ENCODE measurements at regions not wholly inside any gene's neighbourhood (a gene's known extent, or its start where the extent isn't known, plus 50 kb on each side); places are given as distances from the start of the nearest gene placed in this dataset.
"Not testable (repeated sequence)": the region's sequence is repeated elsewhere in the genome, so short reads cannot be mapped to it uniquely, and the experiment has no call there.

GRCh38 chr1:74935446-74935845, 198.7 kb upstream of the LHX8 start:
- Histone ChIP-seq H3K9ac (no peak overlapping the region), H3K9me3 (no peaks in the 10 kb centered on the region), H4K20me1 (no peaks in the 10 kb centered on the region), H3K4me1 (no peaks in the 10 kb centered on the region), H3K27me3 (no peaks in the 10 kb centered on the region), H3K27ac (no peak overlapping the region), H3K36me3 (no peaks in the 10 kb centered on the region), H3K4me2 (no peak overlapping the region), H3K4me3 (no peak overlapping the region)
- TF ChIP-seq Cebpa-rat (IDR thresholded peaks at IDR 0.05) = no peak

- Histone ChIP-seq H3K4me2 (no peak overlapping the region), H3K4me1 (no peaks in the 10 kb centered on the region), H4K20me1 (no peaks in the 10 kb centered on the region), H3K4me3 (no peak overlapping the region), H3K9ac (no peak overlapping the region), H3K27me3 (no peaks in the 10 kb centered on the region), H3K9me3 (no peaks in the 10 kb centered on the region), H3K27ac (no peak overlapping the region), H3K36me3 (no peaks in the 10 kb centered on the region)
- TF ChIP-seq Cebpa-rat (IDR thresholded peaks at IDR 0.05) = no peak
Observed at GRCh38 chr1:74937176-74937575, 197.0 kb upstream of the LHX8 start.

DNA sequence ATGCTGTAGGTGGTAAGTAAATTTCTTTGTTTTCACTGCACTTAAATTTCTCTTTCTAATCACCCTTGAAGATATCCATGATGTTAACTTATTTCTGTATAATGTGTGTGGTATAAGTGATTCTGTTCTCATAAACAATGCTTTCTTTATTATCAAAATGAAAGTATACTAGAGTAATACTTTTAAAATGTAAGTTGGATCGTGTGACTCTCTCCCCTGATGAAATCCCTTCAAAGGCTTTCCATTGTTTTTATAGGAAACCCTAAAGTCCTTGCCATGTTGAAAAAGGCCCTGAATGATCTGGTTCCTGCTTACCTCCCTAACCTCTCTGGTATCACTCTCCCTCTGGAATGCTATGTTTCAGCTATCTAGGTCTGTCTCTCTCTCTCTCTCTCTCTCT, 191.1 kb upstream of the LHX8 start:
- no peak overlapping the region for H3K9ac ChIP-seq
- TF ChIP-seq Cebpa-rat (IDR thresholded peaks at IDR 0.05) = no peak
- no peak overlapping the region for H3K4me3 ChIP-seq
- H3K36me3 ChIP-seq = no peaks in the 10 kb centered on the region
- no peak overlapping the region for H3K27ac ChIP-seq
- H3K9me3 ChIP-seq = no peaks in the 10 kb centered on the region
- no peaks in the 10 kb centered on the region for H3K27me3 ChIP-seq
- no peaks in the 10 kb centered on the region for H3K4me1 ChIP-seq
- H4K20me1 ChIP-seq = no peaks in the 10 kb centered on the region
- no peak overlapping the region for H3K4me2 ChIP-seq

- Histone ChIP-seq H3K27me3 (no peaks in the 10 kb centered on the region), H3K4me3 (no peak overlapping the region)
- TF ChIP-seq Cebpa-rat (IDR thresholded peaks at IDR 0.05) = no peak
Observed at GRCh38 chr1:74946388-74946787, 187.8 kb upstream of the LHX8 start.

GRCh38 chr1:74949348-74949747, 184.8 kb upstream of the LHX8 start:
- H3K4me3 ChIP-seq, H3K4me1 ChIP-seq, H3K27ac ChIP-seq, H4K20me1 ChIP-seq, H3K9ac ChIP-seq, H3K36me3 ChIP-seq, H3K4me2 ChIP-seq, H3K27me3 ChIP-seq, H3K9me3 ChIP-seq: not testable (repeated sequence)

More at GRCh38 chr1:74946388-74946787, 187.8 kb upstream of the LHX8 start:
- Histone ChIP-seq H3K36me3 (no peaks in the 10 kb centered on the region), H3K4me1 (no peaks in the 10 kb centered on the region), H3K9me3 (no peaks in the 10 kb centered on the region), H3K27ac (no peak overlapping the region), H4K20me1 (no peaks in the 10 kb centered on the region), H3K9ac (no peak overlapping the region), H3K4me2 (no peak overlapping the region)

DNA sequence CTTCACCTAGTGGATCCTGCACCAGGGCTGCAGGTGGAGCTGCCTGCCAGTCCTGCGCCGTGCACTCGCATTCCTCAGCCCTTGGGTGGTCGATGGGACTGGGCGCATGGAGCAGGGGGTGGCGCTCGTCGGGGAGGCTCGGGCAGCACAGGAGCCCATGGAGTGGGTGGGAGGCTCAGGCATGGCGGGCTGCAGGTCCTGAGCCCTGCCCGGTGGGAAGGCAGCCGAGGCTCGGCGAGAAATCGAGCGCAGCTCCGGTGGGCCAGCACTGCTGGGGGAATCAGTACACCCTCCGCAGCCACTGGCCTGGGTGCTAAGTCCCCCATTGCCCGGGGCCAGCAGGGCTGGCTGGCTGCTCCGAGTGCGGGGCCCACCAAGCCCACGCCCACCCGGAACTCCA, 182.2 kb upstream of the LHX8 start:
- H3K4me2 ChIP-seq, H3K9me3 ChIP-seq, H3K4me1 ChIP-seq, H3K9ac ChIP-seq, H4K20me1 ChIP-seq, H3K27ac ChIP-seq, H3K36me3 ChIP-seq, H3K27me3 ChIP-seq, H3K4me3 ChIP-seq: not testable (repeated sequence)

DNA sequence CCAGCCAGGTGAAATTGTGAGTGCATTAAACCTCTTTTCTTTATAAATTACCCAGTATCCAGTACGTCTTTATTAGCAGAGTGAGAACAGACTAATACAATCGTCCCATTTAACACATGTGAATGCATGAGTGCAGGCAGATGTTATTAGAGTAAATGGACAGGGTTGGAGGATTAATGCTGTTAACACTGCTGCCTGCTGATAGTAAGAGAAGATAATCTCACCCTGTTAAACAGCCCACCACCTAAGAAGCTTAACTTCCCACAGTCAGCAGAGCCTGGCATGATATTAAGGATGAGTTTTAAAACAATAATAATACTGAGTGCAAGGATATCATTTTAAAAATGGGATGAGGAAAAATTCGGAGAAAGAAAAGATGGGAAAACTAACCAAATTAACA, 181.4 kb upstream of the LHX8 start:
- Histone ChIP-seq H3K9ac (no peak overlapping the region), H3K4me1 (no peaks in the 10 kb centered on the region), H3K27ac (no peak overlapping the region), H4K20me1 (no peaks in the 10 kb centered on the region), H3K9me3 (no peaks in the 10 kb centered on the region), H3K4me3 (no peak overlapping the region), H3K4me2 (no peak overlapping the region), H3K27me3 (no peaks in the 10 kb centered on the region), H3K36me3 (no peaks in the 10 kb centered on the region)
- no peak for TF ChIP-seq Cebpa-rat (IDR thresholded peaks at IDR 0.05)

DNA sequence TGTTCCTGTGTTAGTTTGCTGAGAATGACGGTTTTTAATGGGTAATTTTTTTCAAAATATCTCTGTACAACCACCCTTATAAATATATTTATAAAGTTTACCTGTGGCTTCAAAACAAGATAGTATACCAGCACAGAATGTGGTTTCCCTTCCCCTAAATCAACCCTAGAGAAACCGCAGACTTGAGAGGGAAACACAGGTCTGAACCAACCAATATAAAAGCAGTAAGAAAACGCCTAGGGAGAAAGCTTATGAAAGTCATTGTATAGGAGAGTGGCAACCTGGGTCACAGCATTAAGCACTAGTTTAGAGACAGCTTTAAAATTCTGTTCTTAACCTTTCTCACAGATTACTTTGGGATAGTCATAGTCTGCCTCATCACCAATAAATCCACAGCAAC, 180.6 kb upstream of the LHX8 start:
- Histone ChIP-seq H3K4me3 (no peak overlapping the region), H3K27me3 (no peaks in the 10 kb centered on the region), H3K9ac (no peak overlapping the region), H4K20me1 (no peaks in the 10 kb centered on the region), H3K4me2 (no peak overlapping the region), H3K4me1 (no peaks in the 10 kb centered on the region), H3K27ac (no peak overlapping the region), H3K36me3 (no peaks in the 10 kb centered on the region), H3K9me3 (no peaks in the 10 kb centered on the region)
- TF ChIP-seq Cebpa-rat (IDR thresholded peaks at IDR 0.05) = no peak

- Histone ChIP-seq H3K27me3 (no peaks in the 10 kb centered on the region), H3K9ac (no peak overlapping the region), H3K36me3 (no peaks in the 10 kb centered on the region), H3K4me1 (peaks cover 6% of the 10 kb centered on the region; the same call in 1 of the 2 replicates), H3K27ac (no peak overlapping the region), H3K9me3 (no peaks in the 10 kb centered on the region), H3K4me3 (no peak overlapping the region), H4K20me1 (no peaks in the 10 kb centered on the region), H3K4me2 (no peak overlapping the region)
- TF ChIP-seq Cebpa-rat (IDR thresholded peaks at IDR 0.05) = no peak
Observed at GRCh38 chr1:74963120-74963519, 171.1 kb upstream of the LHX8 start.

DNA sequence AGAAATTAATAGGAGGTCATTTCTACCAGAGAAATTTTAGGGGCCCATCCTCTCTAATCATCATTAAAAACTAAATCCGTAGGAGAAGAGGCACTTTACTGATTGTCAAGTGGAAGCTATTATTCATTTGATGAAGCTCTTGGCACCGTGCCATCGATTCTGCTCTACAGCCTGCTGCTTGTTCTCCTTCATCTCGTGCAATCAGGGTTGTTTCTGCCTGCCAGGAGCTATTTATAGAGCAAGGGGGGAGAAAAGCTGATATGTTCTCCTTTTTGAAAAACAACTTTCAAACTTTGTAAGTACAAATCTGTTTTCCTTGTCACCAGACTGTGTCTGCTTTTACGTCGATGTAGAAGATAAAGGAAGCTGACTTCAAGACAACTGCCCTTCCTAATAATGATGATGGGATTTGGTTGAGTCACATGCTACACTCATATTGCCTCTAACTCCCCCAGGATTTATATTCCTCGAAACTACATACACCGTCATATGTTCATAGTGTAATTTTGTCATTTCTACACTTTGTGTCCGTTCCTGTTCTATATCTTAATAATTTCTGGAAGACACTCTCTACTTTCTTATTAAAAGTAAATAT, 169.6 kb upstream of the LHX8 start:
- H3K4me3 ChIP-seq = no peak overlapping the region
- no peaks in the 10 kb centered on the region for H3K27me3 ChIP-seq
- H3K9me3 ChIP-seq = no peaks in the 10 kb centered on the region
- no peaks in the 10 kb centered on the region for H4K20me1 ChIP-seq
- peak overlapping the region; percentile 26; the same call in 1 of the 2 replicates for H3K4me2 ChIP-seq
- H3K9ac ChIP-seq = no peak overlapping the region
- no peak for TF ChIP-seq Cebpa-rat (IDR thresholded peaks at IDR 0.05)
- no peak overlapping the region for H3K27ac ChIP-seq
- no peaks in the 10 kb centered on the region for H3K36me3 ChIP-seq
- H3K4me1 ChIP-seq = peaks cover 6% of the 10 kb centered on the region; the same call in 1 of the 2 replicates

DNA sequence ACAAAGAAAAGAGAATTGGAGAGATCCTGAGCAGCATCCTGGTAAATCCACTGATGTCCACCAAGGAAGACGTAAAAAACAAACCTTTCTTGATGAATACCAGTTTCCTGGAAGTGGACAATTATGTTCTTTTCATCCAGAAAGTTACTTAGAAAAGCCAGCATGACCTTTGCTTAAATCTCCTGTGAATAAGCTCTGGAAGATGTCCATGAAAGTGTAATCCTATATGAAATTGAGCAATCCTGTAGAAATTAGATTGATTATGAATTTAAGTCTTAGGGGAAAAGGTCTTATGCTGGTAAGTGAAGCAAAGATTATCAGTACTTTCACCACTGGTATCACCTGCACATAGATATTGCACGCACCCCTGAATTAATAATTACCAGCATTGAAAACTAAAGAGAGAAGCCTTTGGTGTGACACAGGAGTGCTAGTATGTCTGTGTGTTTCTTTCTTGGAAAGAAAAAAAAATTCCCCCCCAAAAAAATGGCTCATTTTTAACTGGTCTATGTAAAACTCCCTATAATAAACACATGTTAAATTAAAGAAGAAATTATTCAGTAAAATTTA, 164.5 kb upstream of the LHX8 start:
- Histone ChIP-seq H3K4me2 (no peak overlapping the region), H3K4me3 (no peak overlapping the region)

More for the DNA sequence above, 164.5 kb upstream of the LHX8 start:
- no peaks in the 10 kb centered on the region for H4K20me1 ChIP-seq
- H3K4me1 ChIP-seq = peaks cover 2% of the 10 kb centered on the region; the same call in 1 of the 2 replicates
- no peak overlapping the region for H3K27ac ChIP-seq
- TF ChIP-seq Cebpa-rat (IDR thresholded peaks at IDR 0.05) = no peak
- H3K9ac ChIP-seq = no peak overlapping the region
- no peaks in the 10 kb centered on the region for H3K36me3 ChIP-seq
- H3K9me3 ChIP-seq = no peaks in the 10 kb centered on the region
- H3K27me3 ChIP-seq = no peaks in the 10 kb centered on the region

Measured in BLaER1 (cell line).